ENCODE measurements at regions not wholly inside any gene's neighbourhood (a gene's known extent, or its start where the extent isn't known, plus 50 kb on each side); places are given as distances from the start of the nearest gene placed in this dataset.

DNA sequence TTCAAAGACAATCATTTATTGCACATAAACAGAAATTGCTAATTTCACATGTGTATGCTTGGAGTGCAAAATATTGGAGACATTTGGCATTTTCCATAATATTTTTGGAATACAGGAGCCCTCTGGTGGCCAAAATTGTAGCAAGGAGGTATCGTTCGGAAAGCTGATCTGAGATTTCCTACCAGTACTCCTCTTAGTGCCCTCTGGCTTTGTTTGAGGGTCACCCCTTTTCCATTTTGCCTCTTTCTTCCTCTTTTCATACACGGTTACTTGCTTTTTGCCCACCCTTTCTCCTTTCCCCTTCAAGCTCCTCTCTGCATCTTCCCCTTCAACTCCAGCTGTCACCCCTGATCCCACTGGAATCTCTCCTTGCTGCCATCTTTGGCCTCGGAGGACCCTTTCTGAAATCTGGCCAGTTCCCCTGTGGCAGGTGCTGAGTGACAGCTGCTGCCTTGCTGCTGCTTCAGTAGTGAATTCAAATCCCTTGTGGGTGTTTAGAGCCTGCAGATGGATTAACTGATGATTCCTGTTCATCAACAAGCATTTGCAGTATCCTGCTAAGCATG lies 164.6 kb upstream of the PARP11 start:
- Histone ChIP-seq H3K9ac (ENCODE audit: low read length) (no peak overlapping the region), H3K4me3 (ENCODE audit: low read depth in 1 of 2, low read length in 2 of 2) (no peak overlapping the region), H3K27me3 (ENCODE audit: control insufficient read depth in 1 of 2, insufficient read depth in 2 of 2, low read length in 2 of 2) (no peaks in the 10 kb centered on the region), H3K36me3 (ENCODE audit: insufficient read depth, low read length) (no peaks in the 10 kb centered on the region), H3K27ac (ENCODE audit: low read depth, low read length) (no peak overlapping the region), H3K4me1 (ENCODE audit: insufficient read depth, low read length) (no peaks in the 10 kb centered on the region), H3K9me3 (ENCODE audit: low read length) (no peaks in the 10 kb centered on the region)

GRCh38 chr12:4036671-4037271 lies 163.6 kb upstream of the PARP11 start:
- H3K27me3 ChIP-seq (ENCODE audit: control insufficient read depth in 1 of 2, insufficient read depth in 2 of 2, low read length in 2 of 2): no peaks in the 10 kb centered on the region
- H3K4me1 ChIP-seq (ENCODE audit: insufficient read depth, low read length): no peaks in the 10 kb centered on the region

GRCh38 chr12:4034921-4035320 lies 161.7 kb upstream of the PARP11 start:
- no peak overlapping the region for H3K27ac ChIP-seq (ENCODE audit: low read depth, low read length)
- no peaks in the 10 kb centered on the region for H3K27me3 ChIP-seq (ENCODE audit: control insufficient read depth in 1 of 2, insufficient read depth in 2 of 2, low read length in 2 of 2)
- no peak overlapping the region for H3K4me3 ChIP-seq (ENCODE audit: low read depth in 1 of 2, low read length in 2 of 2)
- H3K9me3 ChIP-seq (ENCODE audit: low read length): no peaks in the 10 kb centered on the region
- H3K36me3 ChIP-seq (ENCODE audit: insufficient read depth, low read length): no peaks in the 10 kb centered on the region
- no peak overlapping the region for H3K9ac ChIP-seq (ENCODE audit: low read length)
- no peaks in the 10 kb centered on the region for H3K4me1 ChIP-seq (ENCODE audit: insufficient read depth, low read length)

More at GRCh38 chr12:4036671-4037271, 163.6 kb upstream of the PARP11 start:
- no peak overlapping the region for H3K27ac ChIP-seq (ENCODE audit: low read depth, low read length)
- H3K36me3 ChIP-seq (ENCODE audit: insufficient read depth, low read length): no peaks in the 10 kb centered on the region
- H3K9ac ChIP-seq (ENCODE audit: low read length): no peak overlapping the region
- H3K4me3 ChIP-seq (ENCODE audit: low read depth in 1 of 2, low read length in 2 of 2): no peak overlapping the region
- no peaks in the 10 kb centered on the region for H3K9me3 ChIP-seq (ENCODE audit: low read length)

DNA sequence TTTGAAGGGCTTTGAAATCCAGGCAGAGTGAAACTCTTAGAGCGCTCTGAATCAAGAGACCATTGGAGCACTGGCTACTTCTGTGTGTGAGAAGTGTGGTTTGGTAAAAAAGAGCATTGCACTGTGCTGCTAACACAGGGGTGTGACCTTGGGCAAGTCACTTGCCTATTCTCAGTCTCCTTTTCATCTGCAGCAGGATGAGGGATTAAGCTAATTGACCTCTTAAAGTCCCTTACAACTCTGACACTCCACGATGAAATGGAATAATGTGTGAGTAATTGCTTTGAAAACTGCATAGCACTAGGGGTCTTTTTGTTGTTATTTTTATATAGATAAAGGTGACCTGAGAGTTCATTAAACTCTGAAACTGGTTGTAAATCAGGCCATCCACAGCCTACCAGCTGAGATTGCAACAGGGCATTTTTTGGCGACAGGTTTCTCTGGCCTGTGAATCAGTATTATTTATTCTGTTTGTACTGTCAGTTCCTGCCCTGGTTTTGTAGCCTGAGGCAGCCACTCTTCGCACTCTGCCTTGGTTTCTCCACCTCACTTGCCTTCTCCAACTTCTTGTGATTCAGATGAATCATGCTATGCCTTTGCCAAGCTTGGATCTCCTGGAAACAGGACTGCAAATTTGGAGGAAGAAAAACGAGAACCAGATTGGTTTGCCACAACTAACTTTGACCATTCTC lies 159.9 kb upstream of the PARP11 start:
- Histone ChIP-seq H3K36me3 (ENCODE audit: insufficient read depth, low read length) (no peaks in the 10 kb centered on the region), H3K27ac (ENCODE audit: low read depth, low read length) (no peak overlapping the region), H3K4me3 (ENCODE audit: low read depth in 1 of 2, low read length in 2 of 2) (no peak overlapping the region), H3K4me1 (ENCODE audit: insufficient read depth, low read length) (no peaks in the 10 kb centered on the region), H3K9ac (ENCODE audit: low read length) (no peak overlapping the region), H3K27me3 (ENCODE audit: control insufficient read depth in 1 of 2, insufficient read depth in 2 of 2, low read length in 2 of 2) (no peaks in the 10 kb centered on the region), H3K9me3 (ENCODE audit: low read length) (no peaks in the 10 kb centered on the region)

DNA sequence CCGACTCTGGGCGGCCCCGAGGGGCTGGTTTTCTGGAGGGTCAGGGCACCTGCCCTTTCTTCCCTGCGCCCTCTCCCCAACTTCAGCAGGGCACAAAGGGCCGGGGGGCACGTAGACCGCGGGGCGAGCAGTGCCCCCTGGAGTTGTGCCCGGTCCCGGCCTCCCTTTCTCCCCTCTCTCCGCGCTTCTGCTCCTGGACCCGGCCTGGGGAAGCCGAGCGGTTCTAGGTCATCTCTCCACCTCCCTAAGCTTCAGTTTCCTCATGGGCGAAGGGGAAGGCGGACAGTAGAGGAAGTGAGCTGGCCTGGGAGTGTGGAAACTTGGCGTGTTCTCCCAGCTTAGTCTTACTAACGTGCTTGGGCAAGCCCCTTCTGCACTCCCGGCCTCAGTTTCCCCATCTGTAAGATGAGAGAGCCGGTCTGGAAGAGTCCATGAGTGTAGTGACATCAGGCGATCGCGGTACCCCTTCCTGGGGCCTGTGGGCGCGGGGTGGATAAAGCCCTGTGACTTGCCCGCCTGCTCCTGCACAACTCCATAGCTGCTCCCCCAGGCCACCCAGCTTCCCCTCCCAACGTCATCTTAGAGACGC lies 158.6 kb upstream of the PARP11 start:
- H3K9ac ChIP-seq (ENCODE audit: low read length): no peak overlapping the region
- H3K27ac ChIP-seq (ENCODE audit: low read depth, low read length): peak overlapping the region; percentile 6
- peak overlapping the region in 1 of 2 donors; percentile 32 for H3K4me3 ChIP-seq (ENCODE audit: low read depth in 1 of 2, low read length in 2 of 2)
- no peaks in the 10 kb centered on the region for H3K27me3 ChIP-seq (ENCODE audit: control insufficient read depth in 1 of 2, insufficient read depth in 2 of 2, low read length in 2 of 2)
- H3K36me3 ChIP-seq (ENCODE audit: insufficient read depth, low read length): no peaks in the 10 kb centered on the region
- no peaks in the 10 kb centered on the region for H3K9me3 ChIP-seq (ENCODE audit: low read length)
- H3K4me1 ChIP-seq (ENCODE audit: insufficient read depth, low read length): no peaks in the 10 kb centered on the region

GRCh38 chr12:4030929-4031702 lies 157.9 kb upstream of the PARP11 start:
- Histone ChIP-seq H3K9me3 (ENCODE audit: low read length) (no peaks in the 10 kb centered on the region), H3K36me3 (ENCODE audit: insufficient read depth, low read length) (no peaks in the 10 kb centered on the region), H3K4me3 (ENCODE audit: low read depth in 1 of 2, low read length in 2 of 2) (peak overlapping the region; percentile 34 to 50), H3K9ac (ENCODE audit: low read length) (peak overlapping the region; percentile 27), H3K27ac (ENCODE audit: low read depth, low read length) (peak overlapping the region; percentile 82), H3K27me3 (ENCODE audit: control insufficient read depth in 1 of 2, insufficient read depth in 2 of 2, low read length in 2 of 2) (no peaks in the 10 kb centered on the region), H3K4me1 (ENCODE audit: insufficient read depth, low read length) (no peaks in the 10 kb centered on the region)

DNA sequence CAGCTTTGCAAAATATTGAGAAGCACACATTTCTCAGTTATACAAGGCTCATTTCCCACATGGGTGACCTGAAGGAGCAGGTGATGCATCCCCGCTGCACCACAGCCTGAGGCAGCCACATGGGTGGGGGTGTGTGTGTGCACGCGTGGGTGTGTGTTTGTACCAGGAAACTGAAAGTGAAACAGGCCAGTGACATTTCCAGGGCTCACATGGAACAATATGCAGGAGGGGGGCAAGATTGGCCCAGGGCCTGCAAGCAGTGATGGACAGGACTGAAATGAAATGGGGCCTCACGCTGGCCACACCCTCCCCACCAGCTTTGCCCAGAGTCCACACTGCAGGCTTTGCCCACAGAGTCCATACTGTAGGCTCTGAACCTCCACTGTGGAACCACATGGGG lies 154.2 kb upstream of the PARP11 start:
- Histone ChIP-seq H3K27ac (ENCODE audit: low read depth, low read length) (no peak overlapping the region), H3K27me3 (ENCODE audit: control insufficient read depth in 1 of 2, insufficient read depth in 2 of 2, low read length in 2 of 2) (no peaks in the 10 kb centered on the region), H3K9ac (ENCODE audit: low read length) (no peak overlapping the region), H3K4me1 (ENCODE audit: insufficient read depth, low read length) (no peaks in the 10 kb centered on the region), H3K4me3 (ENCODE audit: low read depth in 1 of 2, low read length in 2 of 2) (no peak overlapping the region), H3K36me3 (ENCODE audit: insufficient read depth, low read length) (no peaks in the 10 kb centered on the region), H3K9me3 (ENCODE audit: low read length) (no peaks in the 10 kb centered on the region)

DNA sequence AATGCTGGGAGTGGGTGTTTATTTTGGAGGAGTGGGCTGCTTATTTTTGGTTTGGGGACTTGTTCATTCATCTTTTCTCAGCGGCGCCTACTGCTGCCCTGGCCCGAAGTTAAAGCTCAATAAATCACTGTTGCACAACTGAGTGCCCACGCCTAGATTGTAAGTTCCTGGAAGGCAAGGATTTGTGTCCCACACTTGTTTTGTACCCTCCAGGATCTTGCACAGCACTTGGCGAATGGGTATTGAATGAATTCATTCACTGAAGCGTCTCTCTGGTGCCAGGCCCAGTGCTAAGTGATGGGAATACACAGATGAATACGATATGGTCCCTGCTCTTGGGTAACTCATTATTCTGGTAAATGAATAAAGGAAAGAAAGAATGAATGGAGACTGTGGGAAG lies 153.3 kb upstream of the PARP11 start:
- Histone ChIP-seq H3K4me1 (ENCODE audit: insufficient read depth, low read length) (no peaks in the 10 kb centered on the region), H3K9me3 (ENCODE audit: low read length) (no peaks in the 10 kb centered on the region), H3K36me3 (ENCODE audit: insufficient read depth, low read length) (no peaks in the 10 kb centered on the region), H3K4me3 (ENCODE audit: low read depth in 1 of 2, low read length in 2 of 2) (no peak overlapping the region), H3K9ac (ENCODE audit: low read length) (no peak overlapping the region), H3K27ac (ENCODE audit: low read depth, low read length) (no peak overlapping the region), H3K27me3 (ENCODE audit: control insufficient read depth in 1 of 2, insufficient read depth in 2 of 2, low read length in 2 of 2) (no peaks in the 10 kb centered on the region)

GRCh38 chr12:4026020-4026358 lies 152.8 kb upstream of the PARP11 start:
- no peak overlapping the region for H3K27ac ChIP-seq (ENCODE audit: low read depth, low read length)
- H3K4me1 ChIP-seq (ENCODE audit: insufficient read depth, low read length): no peaks in the 10 kb centered on the region
- no peak overlapping the region for H3K4me3 ChIP-seq (ENCODE audit: low read depth in 1 of 2, low read length in 2 of 2)

GRCh38 chr12:4025181-4026019 lies 152.2 kb upstream of the PARP11 start:
- Histone ChIP-seq H3K36me3 (ENCODE audit: insufficient read depth, low read length) (no peaks in the 10 kb centered on the region), H3K9me3 (ENCODE audit: low read length) (no peaks in the 10 kb centered on the region), H3K4me1 (ENCODE audit: insufficient read depth, low read length) (no peaks in the 10 kb centered on the region), H3K27me3 (ENCODE audit: control insufficient read depth in 1 of 2, insufficient read depth in 2 of 2, low read length in 2 of 2) (no peaks in the 10 kb centered on the region), H3K27ac (ENCODE audit: low read depth, low read length) (no peak overlapping the region), H3K4me3 (ENCODE audit: low read depth in 1 of 2, low read length in 2 of 2) (no peak overlapping the region), H3K9ac (ENCODE audit: low read length) (no peak overlapping the region)

More at GRCh38 chr12:4026020-4026358, 152.8 kb upstream of the PARP11 start:
- no peak overlapping the region for H3K9ac ChIP-seq (ENCODE audit: low read length)
- H3K27me3 ChIP-seq (ENCODE audit: control insufficient read depth in 1 of 2, insufficient read depth in 2 of 2, low read length in 2 of 2): no peaks in the 10 kb centered on the region
- no peaks in the 10 kb centered on the region for H3K36me3 ChIP-seq (ENCODE audit: insufficient read depth, low read length)
- H3K9me3 ChIP-seq (ENCODE audit: low read length): no peaks in the 10 kb centered on the region
